Lung microvascular endothelial cell (primary cell): ENCODE measurements at regions not wholly inside any gene's neighbourhood (a gene's known extent, or its start where the extent isn't known, plus 50 kb on each side); places are given as distances from the start of the nearest gene placed in this dataset.
"Not testable (repeated sequence)": the region's sequence is repeated elsewhere in the genome, so short reads cannot be mapped to it uniquely, and the experiment has no call there.

Experiments used
- DNase-seq, 2 donors: peaks; one replicate each; pipeline versions ENCODE4 v3.0.0 to v3.0.0-alpha.2; 2010; ENCODE audit warnings: low read depth in 2 of 2

DNA sequence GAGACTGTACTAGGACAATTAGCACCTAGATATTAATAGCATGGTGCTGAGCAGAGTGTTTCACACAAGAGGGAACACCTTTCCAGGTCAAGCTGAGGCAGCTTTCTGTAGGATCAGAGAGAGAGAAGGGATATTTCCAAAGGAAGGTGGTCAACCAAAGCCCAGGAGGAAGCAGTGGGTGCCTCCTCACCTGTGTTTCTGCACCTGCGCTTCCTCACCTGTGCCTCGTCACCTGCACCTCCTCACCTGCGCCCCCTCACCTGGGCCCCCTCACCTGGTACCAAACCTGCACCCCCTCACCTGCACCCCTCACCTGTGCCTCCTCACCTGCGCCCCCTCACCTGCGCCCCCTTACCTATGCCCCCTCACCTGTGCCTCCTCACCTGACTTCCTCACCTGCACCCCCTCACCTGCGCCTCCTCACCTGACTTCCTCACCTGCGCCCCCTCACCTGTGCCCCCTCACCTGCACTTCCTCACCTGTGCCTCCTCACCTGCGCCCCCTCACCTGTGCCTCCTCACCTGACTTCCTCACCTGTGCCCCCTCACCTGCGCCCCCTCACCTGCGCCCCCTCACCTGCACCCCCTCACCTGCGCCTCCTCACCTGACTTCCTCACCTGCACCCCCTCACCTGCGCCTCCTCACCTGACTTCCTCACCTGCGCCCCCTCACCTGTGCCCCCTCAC is 67.9 kb downstream of the TTLL2 start:
- DNase-seq, result no peak

DNA sequence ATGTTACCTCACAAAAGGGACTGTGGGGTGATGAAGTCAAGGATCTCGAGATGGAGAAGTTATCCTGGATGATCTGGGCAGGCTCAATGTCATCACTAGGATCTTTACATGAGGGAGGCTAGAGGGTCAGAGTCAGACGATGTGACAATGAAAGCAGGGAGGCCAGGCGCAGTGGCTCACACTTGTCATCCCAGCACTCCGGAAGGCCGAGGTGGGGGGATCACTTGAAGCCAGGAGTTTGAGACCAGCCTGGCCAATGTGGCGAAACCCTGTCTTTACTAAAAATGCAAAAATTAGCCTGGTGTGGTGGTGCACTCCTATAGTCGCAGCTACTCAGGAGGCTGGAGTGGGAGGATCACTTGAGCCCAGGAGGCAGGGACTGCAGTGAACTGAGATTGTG is 68.8 kb downstream of the TTLL2 start:
- DNase-seq, result no peak

DNA sequence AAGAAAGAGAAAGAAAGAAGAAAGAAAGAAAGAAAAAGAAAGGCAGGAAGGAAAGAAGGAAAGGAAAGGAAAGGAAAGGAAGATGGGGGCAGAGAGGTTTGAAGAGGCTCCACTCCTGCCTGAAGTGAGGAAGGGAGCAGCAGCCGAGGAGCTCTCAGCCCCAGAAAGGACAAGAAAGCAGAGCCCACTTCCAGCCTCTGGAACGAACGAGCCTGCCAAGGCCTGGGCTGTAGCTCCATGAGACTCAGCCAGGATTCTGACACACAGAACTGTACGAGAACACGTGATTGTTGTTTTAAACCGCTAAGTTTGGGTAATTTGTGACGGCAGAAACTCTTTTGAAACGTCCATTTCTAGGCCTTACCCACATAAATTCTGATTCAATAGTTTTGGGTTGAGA is 69.5 kb downstream of the TTLL2 start:
- DNase-seq, result no peak

DNA sequence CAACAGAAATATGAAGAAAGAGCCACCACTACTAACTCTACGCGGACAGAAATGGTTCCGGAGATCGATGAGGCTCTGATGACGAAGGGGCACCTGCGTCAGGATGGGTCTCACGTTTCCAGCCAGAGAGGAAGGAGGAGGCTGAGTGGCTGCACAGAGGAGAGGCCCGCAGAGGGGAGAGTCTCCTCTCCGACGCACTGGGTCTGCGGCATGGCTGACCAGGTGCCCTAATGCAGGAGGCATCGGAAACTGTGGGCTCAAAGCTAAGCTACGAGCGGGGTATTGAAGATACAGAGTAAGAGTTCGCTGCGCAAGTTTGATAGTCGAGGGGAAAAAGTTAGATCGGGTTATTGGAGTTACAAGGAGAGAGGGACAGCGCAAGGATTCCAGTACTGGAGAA is 69.9 kb downstream of the TTLL2 start:
- DNase-seq, result no peak

DNA sequence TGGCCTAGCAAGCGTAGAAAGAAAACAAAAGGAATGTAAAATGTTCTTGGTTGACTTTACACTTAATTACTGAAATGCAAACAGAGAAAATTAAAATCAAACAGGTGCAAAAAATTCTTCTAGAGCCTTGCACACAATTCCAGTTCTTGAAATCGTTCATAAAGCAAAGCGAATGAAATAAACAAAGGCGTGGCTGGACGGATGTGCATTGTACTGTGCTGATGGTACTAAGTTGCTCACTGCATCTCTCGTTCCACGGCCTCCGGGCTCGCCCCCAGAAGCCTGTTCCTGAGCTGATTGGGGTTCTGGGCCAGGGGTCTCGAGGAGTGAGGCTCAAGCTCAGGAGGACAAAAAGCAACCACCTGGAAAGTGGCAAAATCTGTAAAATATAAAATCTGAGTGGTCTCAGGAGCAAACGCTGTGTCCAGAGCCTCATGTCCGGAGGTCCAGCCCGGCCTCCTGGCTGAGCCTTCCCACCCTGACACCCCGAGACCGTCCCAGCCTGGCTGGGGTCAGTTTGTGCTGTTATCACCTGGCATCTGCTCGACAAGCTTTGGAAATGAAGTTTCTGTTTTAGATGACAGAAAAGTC is 71.3 kb downstream of the TTLL2 start:
- DNase-seq, result no peak

DNA sequence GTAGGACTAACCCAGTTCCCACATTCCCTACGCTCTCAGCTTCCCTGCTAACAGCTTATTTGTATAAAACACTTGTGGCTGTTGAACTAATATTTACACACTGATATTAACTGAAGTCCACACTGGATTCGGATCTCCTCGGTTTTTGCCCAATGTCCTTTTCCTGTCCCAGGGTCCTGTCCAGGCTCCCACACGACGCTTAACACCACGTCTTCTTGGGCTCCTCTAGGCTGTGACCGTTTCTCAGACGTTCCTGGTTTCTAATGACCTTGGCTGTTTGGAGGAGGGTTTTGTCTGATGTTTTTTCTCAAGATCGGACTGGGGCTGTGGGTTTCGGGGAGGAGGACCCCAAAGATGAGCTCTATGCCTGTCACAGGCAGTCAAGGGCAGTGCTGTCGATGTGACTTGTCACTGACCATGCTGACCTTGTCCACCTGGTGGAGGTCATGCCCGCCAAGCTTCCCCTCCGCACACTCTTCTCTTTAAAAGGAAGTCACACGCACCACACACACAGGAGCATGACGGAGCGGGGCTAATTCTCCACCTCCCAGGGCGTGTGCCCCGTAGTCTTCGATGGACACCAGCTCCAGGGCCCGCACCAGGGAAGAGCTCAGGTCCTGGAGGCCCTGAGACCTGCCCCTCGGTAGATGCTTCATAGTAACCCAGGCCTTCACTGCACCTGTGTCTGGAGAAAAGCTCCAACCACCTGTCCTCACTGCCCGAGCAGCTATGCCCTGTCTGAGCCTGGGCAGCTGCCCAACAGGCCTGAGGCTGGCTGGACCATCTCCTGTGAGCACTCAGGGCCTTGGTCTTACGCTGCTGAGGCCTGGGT is 72.0 kb downstream of the TTLL2 start:
- no peak for DNase-seq

DNA sequence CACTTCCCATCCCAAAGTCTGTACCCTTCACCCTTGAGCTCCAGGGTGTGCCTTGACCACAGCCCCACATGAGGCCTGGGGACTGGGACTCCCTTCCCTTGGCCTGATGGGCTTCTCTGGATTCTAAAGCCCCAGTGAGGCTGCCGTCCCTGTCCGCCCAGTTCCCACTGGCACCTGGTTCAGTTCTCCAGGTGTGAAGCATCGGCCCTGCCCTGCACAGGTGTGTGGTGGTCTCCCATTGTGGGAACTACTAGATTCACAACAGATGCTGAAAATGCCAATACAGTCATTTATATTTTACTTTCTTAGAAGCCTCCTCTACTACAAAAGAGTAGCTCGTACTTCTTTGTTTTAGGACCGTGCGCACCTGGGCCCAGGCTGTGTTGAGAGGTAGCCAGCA is 72.8 kb downstream of the TTLL2 start:
- no peak for DNase-seq

DNA sequence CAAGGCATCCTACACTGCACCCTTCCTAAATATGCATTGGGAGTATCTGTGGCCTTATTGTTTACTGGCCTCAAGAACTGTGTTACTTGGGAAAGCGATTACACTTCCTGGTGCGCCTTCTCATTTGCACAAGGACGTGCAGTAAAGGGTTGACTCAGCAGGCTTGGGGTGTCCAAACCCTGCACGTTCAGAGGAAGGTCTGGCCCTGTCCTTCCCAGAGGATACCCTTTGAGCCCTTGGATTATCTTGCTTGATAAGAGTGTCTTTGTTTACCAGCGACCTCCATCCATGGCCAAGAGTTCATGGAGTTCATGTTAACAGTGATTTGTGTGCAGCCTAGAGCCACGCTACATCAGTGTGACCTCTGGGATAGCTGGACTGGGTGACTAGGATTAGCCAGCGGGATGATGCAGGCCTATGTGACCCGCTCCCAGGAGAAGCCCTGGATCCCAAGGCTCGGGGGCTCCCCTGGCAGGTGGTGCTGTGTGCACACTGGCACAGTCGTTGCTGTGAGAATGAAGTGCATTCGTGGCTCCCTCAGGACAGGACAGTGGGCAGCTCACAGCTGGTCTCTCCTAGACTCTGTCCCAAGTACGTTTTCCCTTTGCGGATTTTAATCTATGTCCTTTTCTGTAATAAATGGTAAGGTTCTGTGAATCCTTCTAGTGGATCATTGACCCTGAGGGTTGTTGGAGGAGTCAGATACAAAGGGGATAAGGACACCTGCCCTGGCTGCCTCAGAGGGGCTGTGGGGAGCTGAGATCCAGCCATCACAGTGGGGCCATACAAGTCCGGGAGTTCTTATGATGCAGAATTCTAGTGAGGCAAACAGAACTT is 73.5 kb downstream of the TTLL2 start:
- no peak for DNase-seq

DNA sequence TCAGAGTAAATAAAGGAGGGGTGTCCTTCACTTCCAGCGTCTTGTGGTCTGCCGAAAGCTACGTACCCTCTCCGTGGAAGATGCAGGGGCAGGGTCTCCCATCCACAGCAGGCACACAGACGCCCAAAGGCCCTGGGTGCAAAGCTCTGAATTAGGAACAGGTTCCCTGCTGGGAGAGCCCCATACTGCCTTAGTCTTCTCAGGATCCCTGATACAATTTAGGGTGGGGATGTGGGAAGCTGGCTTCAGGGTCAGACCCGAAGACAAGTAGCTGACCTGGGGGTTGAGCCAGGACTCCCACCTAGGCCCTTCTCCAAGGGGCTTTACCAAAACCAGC is 74.1 kb downstream of the TTLL2 start:
- DNase-seq, result no peak

DNA sequence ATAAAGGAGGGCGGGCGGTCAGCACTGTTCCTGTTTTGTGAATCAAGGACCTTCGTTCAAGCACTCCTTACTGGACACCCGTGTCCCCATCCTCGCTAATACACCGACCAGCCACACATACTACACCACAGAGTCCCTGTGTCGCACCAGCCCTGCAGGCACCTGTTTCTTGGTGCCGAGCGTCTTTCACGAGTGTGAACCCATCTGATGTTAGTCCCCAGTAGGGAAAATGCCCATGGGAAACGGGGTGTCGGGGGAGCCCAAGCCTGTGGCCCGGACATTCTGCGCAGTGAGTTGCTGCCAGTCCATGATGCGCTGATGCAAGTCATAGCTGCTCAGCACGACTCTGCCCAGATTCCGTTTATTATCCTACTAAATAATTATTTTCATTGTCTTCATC is 74.7 kb downstream of the TTLL2 start:
- DNase-seq, result no peak

DNA sequence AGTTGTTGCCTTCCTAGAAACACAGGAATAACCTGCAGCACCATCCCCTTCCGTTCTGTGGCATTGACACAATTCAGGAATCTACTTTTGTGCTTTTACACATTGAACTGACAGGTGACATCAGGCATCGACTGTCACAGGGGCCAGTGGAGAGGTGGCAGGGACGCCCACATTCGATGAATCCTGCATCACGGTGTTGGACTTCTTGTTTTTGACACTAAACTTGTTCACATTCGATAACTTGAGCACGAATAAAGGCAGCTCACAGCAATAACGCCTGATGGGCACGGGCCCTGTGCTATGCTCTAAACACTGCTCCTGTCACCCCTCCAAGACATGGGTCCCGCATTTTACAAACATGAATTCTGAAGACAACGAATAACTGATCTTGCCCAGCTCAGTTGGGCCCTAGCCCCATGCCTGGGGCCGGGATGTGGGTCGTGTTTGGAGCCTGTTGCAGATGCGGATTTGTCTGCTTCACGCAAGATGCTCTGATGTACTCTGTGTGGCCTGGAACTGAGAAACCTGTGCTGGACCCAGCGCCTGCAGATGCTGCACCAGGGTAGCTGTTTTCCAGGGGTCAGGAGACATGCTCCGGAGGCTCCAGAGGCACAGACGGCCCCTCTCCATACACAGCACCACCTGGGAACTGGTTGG is 75.7 kb downstream of the TTLL2 start:
- DNase-seq, result no peak

DNA sequence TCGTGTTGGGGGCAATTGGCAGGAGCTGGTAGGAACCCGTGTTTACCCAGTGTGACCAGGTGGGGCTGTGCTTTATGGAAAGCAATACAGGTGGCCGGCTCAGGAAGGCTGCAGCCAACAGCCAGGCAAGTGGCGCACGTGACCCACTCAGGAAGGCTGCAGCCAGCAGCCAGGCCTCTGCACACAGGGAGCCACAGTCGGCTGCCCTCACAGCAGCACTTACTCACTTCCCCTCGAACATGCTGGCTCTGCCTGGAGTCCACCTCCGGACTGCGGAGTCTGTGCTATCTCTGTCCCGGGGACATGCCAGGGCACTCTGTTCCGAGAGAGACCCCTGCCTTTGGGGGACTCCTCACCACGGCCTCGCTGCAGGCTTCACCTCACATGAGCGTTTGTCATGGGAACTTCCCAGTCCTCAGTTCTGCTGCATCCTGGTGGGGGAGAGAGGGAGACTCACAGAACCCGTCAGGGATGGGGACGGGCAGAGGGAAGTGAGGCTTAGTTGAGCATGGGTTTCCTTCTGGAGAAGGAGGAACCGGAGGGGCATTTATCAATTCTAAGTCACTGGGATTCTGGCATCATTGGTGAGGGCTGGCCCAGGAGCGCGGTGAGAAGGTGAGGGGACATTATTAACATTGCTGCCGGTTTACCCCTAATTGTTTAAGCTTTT is 76.8 kb downstream of the TTLL2 start:
- peak in 1 of 2 donors; percentile 84 for DNase-seq

DNA sequence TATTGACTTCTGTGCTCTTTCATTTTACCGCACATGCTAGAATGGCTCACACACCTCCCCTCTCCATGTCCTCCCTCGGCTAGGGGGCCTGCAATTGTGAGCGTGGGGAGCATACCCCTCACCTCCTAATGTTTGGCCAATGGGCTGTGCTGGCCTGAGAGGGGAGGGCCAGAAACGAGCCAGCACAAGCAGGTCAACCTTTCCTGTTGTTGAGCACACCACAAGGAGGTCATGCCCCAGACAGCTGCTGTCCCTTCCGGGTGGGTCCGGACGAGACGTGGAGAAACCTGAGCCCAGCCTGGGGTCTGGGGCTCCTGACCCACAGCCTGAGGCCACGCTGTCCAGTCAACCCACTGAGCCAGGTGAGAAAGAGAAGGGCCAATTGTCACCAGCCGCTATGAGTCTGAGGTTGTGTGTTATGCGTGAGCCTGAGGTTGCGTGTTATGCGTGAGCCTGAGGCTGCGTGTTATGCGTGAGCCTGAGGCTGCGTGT is 77.4 kb downstream of the TTLL2 start:
- no peak for DNase-seq

DNA sequence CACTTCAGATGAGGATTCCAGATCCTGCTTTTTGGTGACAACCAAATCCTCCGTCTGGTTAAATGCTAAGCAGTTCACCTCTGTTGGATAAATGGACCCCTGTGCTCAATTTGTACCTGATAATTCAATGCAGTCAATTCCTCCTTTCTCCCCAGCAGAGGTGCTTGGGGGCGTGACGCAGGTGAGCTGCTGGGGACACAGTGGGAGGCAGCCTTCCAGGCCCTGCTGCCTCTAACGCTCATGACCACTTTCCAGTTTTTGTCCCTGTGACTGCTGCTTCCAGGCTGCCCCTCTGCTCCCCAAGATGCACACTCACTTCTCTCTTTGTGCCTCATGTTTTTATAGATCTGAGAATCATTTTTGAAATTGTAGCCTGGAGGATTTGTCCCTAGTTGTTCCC is 78.5 kb downstream of the TTLL2 start:
- no peak for DNase-seq

DNA sequence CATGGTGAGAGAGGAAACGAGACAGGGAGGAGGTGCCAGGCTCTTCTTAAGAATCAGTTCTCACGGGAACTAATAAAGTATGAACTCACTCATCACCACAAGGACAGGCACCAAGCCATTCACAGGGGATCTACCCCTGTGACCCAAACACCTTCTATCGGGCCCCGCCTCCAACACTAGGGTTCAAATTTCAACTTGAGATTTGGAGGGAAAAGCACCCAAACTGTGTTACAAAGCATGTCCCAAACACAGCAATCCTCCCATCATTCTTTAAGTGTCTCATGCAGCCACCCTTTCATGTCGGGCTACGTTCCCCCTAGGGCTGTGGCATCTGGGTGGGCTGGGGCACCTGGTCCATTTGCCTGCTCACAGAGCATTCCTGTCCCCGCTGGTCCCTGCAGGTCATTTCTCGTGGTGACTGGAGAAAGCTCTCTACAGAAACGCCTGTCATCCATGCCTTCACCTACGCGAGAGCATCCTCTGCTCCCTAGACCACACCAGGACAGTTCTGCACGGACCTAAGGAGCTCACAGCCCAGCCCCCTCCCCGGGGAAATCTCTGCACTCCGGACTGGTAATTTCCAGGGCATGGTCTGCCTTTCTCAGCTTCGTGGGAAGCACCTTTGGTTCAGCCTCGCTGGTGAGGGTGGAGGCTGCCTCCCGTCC is 79.6 kb downstream of the TTLL2 start:
- DNase-seq, result no peak

DNA sequence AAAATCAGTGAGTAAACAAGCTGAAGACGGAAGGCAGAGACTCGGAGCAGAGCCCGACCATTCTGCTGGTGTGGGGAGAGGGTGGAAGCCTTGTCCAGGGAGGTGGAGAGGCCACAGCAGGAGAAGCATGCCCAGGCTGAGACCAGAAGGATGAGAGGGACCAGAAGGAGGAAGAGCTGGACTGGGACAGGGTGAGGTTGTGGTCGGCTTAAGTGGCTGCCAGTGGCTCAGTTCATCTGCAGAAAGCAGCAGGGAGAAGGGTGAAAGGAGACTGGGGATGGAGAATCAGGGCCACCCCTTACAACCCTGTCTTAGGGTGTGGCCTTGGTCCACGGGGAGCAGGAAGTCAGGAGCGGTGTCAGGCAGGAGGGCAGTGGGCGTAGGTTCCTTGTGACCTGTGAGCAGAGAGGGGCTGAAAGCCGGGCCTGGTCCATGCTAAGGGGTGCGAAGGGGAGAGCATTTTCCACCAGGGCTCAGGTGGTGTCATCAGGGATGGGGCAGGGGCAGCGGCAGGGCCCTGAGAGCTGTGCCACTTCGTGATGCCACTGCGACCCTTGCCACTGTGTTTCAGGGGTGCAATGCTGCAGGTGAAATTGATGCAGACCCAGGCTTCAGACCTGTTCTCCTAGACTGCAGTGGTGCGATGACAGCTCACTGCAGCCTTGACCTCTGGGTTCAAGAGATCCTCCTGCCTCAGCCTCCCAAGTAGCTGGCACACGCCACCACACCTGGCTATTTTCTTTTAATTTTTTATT is 81.1 kb downstream of the TTLL2 start:
- no peak for DNase-seq

DNA sequence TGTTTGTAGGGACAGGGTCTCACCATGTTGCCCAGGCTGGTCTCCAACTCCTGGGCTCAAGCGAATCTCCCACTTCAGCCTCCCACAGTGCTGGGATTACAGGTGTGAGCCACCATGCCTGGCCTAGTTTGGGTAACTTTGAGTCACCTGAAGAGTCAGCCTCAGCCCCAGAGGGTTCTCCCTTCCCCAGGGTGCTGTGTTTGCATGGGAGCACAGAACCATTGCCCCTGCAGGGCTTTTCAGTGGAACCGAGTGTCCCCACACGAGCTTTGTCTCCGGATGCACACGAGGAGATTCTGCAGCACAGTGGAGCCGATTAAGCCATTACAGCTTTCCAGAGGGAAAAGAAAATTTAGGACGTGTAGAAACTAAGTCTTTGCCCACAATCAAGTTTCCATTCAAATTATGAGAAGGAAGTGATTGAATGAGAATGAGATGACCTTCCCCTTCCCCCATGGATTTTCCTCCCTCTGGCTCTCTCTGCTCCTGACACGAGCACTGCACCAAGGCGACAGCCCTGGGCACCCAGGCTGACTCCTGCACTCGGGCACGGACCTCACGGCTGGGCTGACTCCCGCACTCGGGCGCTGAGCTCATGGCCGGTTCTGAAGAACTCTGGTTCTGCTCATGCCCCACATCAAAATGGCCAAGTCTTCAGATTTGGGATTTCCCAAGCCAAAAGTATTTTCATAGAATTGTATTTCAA is 81.8 kb downstream of the TTLL2 start:
- not testable (repeated sequence) for DNase-seq

DNA sequence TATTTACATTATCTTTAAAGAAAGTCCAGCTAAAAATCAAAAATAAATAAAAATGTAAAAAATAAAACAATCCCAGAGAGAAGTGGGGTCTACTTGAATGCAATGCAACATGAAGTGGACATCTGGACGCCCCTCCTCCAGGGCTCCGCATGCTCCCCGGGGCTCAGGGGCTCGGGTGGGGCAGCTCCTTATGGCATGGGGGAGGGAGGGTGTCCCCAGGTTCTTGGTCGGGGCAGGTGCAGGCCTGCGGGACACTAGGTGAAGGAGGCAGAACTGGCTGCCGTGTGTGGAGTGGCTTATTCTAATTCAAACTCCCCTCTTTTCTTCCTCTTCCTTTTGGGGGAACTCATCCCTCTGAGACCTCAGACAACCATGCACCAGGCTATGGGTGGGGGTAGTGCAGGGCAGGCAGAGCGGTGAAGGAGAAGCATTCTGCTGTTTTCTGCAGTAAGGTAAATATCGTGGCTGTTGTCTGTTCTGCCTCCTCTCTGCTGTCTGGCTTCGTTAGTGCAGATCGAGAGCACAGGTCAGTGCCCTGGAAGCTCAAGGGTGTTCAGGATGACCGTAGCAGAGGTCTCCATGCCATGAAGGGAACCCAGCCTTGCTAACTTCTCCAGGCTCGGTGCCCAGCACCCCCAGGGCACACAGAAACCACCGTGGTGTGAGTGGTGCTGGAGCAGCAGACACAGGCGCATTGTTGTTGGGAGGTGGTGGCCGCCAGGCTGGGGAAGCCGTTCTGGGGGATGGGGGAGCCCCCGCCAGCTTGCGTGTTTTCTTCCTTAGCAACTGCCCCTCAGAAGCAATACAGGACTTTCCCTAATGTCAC is 82.6 kb downstream of the TTLL2 start:
- DNase-seq, result no peak
